Activated naive CD4-positive, alpha-beta T cell (primary cell): ENCODE measurements at regions not wholly inside any gene's neighbourhood (a gene's known extent, or its start where the extent isn't known, plus 50 kb on each side); places are given as distances from the start of the nearest gene placed in this dataset.
"Not testable (repeated sequence)": the region's sequence is repeated elsewhere in the genome, so short reads cannot be mapped to it uniquely, and the experiment has no call there.

Source experiments
- DNase-seq, 4 experiments: peaks; one replicate each; lab custom pipeline; 2025; lab: John Stamatoyannopoulos, UW

GRCh38 chr6:97687916-97688315 lies 404.9 kb upstream of the MMS22L start:
- no peak for DNase-seq

- no peak for DNase-seq
Measured at GRCh38 chr6:97689078-97689754, 406.2 kb upstream of the MMS22L start.

- no peak for DNase-seq
Measured at GRCh38 chr6:97697456-97697855, 414.4 kb upstream of the MMS22L start.

GRCh38 chr6:97701801-97702200 lies 418.8 kb upstream of the MMS22L start:
- DNase-seq, result no peak

- no peak for DNase-seq
Measured at GRCh38 chr6:97702248-97702647, 419.2 kb upstream of the MMS22L start.

GRCh38 chr6:97703661-97704060 lies 420.6 kb upstream of the MMS22L start:
- DNase-seq, result no peak

GRCh38 chr6:97705568-97705967 lies 422.6 kb upstream of the MMS22L start:
- DNase-seq, result no peak

GRCh38 chr6:97712751-97713150 lies 429.7 kb upstream of the MMS22L start:
- DNase-seq, result no peak

GRCh38 chr6:97714772-97715171 lies 431.8 kb upstream of the MMS22L start:
- no peak for DNase-seq

- DNase-seq, result no peak
Measured at GRCh38 chr6:97717086-97717485, 434.1 kb upstream of the MMS22L start.

GRCh38 chr6:97726378-97726777 lies 443.4 kb upstream of the MMS22L start:
- DNase-seq, result no peak

GRCh38 chr6:97732045-97732444 lies 449.0 kb upstream of the MMS22L start:
- no peak for DNase-seq

GRCh38 chr6:97757575-97757974 lies 474.6 kb upstream of the MMS22L start:
- DNase-seq, result no peak

GRCh38 chr6:97765461-97765860 lies 482.4 kb upstream of the MMS22L start:
- DNase-seq, result no peak

GRCh38 chr6:97771372-97771771 lies 488.4 kb upstream of the MMS22L start:
- no peak for DNase-seq

- DNase-seq, result no peak
Measured at GRCh38 chr6:97775012-97775411, 492.0 kb upstream of the MMS22L start.

- no peak for DNase-seq
Measured at GRCh38 chr6:97778290-97779038, 495.4 kb upstream of the MMS22L start.

GRCh38 chr6:97779039-97779766 lies 496.2 kb upstream of the MMS22L start:
- not testable (repeated sequence) for DNase-seq

- DNase-seq, result no peak
Measured at GRCh38 chr6:97790926-97791590, 508.0 kb upstream of the MMS22L start.

- no peak for DNase-seq
Measured at GRCh38 chr6:97805596-97805995, 522.6 kb upstream of the MMS22L start.

GRCh38 chr6:97812940-97813339 lies 529.9 kb upstream of the MMS22L start:
- DNase-seq, result no peak

GRCh38 chr6:97813889-97814567 lies 531.0 kb upstream of the MMS22L start:
- DNase-seq, result no peak
